SK-N-SH (cell line): ENCODE measurements at regions not wholly inside any gene's neighbourhood (a gene's known extent, or its start where the extent isn't known, plus 50 kb on each side); places are given as distances from the start of the nearest gene placed in this dataset.

Experiments
- CTCF ChIA-PET: fragments of 300-600, 350-600 bp; formaldehyde crosslinking; extraction: SDS; loops from one replicate; lab custom pipeline; 2021; lab: Yijun Ruan, JAX
- POLR2A ChIA-PET: fragments of 350-600 bp; sonication (Branson Sonifier 250); formaldehyde crosslinking; extraction: SDS; loops from one replicate; lab custom pipeline; 2020; ENCODE audit warnings: antibody characterized with exemption, inconsistent platforms; lab: Yijun Ruan, JAX
- DNase-seq: peaks from one replicate; pipeline ENCODE4 v3.0.0; 2012
- H2AFZ ChIP-seq: fragments of 200-600 bp; sonication (generic); 2 replicates; pipeline ENCODE4 v1.8.1; 2016; ENCODE audit warnings: antibody characterized with exemption, mild to moderate bottlenecking, low read depth
- H3F3A ChIP-seq: fragments of 200-600 bp; sonication (generic); replicated peaks from 2 replicates; pipeline ENCODE3; 2016; ENCODE audit warnings: antibody characterized with exemption, mild to moderate bottlenecking; ENCODE audit not compliant: insufficient read depth
- H3K27ac ChIP-seq, 2 experiments: fragments of 200-500 bp in 1 of 2; fragments of 200-600 bp in 1 of 2; sonication (Bioruptor generic) in 1 of 2; sonication (generic), shearing (Covaris generic) in 1 of 2; 2 replicates each; pipeline versions ENCODE4 v1.5.1 to v1.6.1; 2014 to 2016; ENCODE audit warnings: low read depth in 2 of 2, inconsistent platforms in 1 of 2, low read length in 1 of 2, mild to moderate bottlenecking in 1 of 2, mixed read lengths in 1 of 2
- H3K27me3 ChIP-seq: fragments of 200-600 bp; sonication (generic), shearing (Covaris generic); 2 replicates; pipeline ENCODE4 v1.6.1; 2016; ENCODE audit warnings: mixed run types; ENCODE audit not compliant: insufficient read depth
- H3K36me3 ChIP-seq, 2 experiments: fragments of 200-500 bp in 1 of 2; fragments of 200-600 bp in 1 of 2; sonication (Bioruptor generic) in 1 of 2; sonication (generic) in 1 of 2; replicated peaks in 1 of 2; 2 replicates each; pipeline versions ENCODE3 to v1.5.1; 2014 to 2016; ENCODE audit warnings: low read length in 1 of 2, mild to moderate bottlenecking in 1 of 2; ENCODE audit not compliant: insufficient read depth in 2 of 2, control insufficient read depth in 1 of 2
- H3K4me1 ChIP-seq, 2 experiments: fragments of 200-500 bp in 1 of 2; fragments of 200-600 bp in 1 of 2; sonication (Bioruptor generic) in 1 of 2; sonication (generic), shearing (Covaris generic) in 1 of 2; 2 replicates each; pipeline versions ENCODE4 v1.5.1 to v1.6.1; 2014 to 2016; ENCODE audit warnings: low read depth in 1 of 2, low read length in 1 of 2, mixed run types in 1 of 2; ENCODE audit not compliant: insufficient read depth in 2 of 2, control insufficient read depth in 1 of 2
- H3K4me2 ChIP-seq: fragments of 200-600 bp; sonication (generic), shearing (Covaris generic); 2 replicates; pipeline ENCODE4 v1.6.1; 2017; ENCODE audit warnings: mixed run types
- H3K4me3 ChIP-seq, 2 experiments: fragments of 200-500 bp in 1 of 2; fragments of 200-600 bp in 1 of 2; sonication (Bioruptor generic) in 1 of 2; sonication (generic), shearing (Covaris generic) in 1 of 2; 2 replicates each; pipeline versions ENCODE4 v1.5.1 to v1.8.1; 2014 to 2016; ENCODE audit warnings: low read depth in 2 of 2, inconsistent platforms in 1 of 2, low read length in 1 of 2, mild to moderate bottlenecking in 1 of 2, mixed read lengths in 1 of 2, moderate library complexity in 1 of 2
- H3K79me2 ChIP-seq: fragments of 200-600 bp; sonication (generic); 2 replicates; pipeline ENCODE4 v1.8.1; 2017; ENCODE audit warnings: mild to moderate bottlenecking; ENCODE audit not compliant: insufficient read depth
- H3K9ac ChIP-seq: fragments of 200-600 bp; sonication (generic); 2 replicates; pipeline ENCODE4 v1.6.1; 2017; ENCODE audit warnings: mixed run types
- H3K9me2 ChIP-seq: fragments of 200-600 bp; sonication (generic); 2 replicates; pipeline ENCODE4 v1.6.1; 2017; ENCODE audit warnings: mixed run types
- H3K9me3 ChIP-seq: fragments of 200-600 bp; sonication (generic); 2 replicates; pipeline ENCODE4 v1.6.1; 2017; ENCODE audit warnings: mixed run types, mild to moderate bottlenecking, moderate library complexity
- H4K20me1 ChIP-seq: fragments of 200-600 bp; sonication (generic); 2 replicates; pipeline ENCODE4 v1.6.1; 2017; ENCODE audit warnings: mild to moderate bottlenecking, mixed run types; ENCODE audit not compliant: insufficient read depth
- CTCF ChIP-seq: fragments of 200-600 bp; sonication (generic); IDR thresholded peaks from 2 replicates; pipeline ENCODE4 v1.6.1; 2017; ENCODE audit warnings: antibody characterized with exemption, mild to moderate bottlenecking, moderate library complexity
- EP300 ChIP-seq, 2 experiments: IDR thresholded peaks; 2 replicates each; pipeline versions ENCODE4 v1.4.0 to v1.6.1; 2012; ENCODE audit warnings: borderline replicate concordance in 1 of 2, low read depth in 1 of 2, low read length in 1 of 2
- FOXJ3 ChIP-seq: sonication (generic); formaldehyde crosslinking; IDR thresholded peaks from 2 replicates; pipeline ENCODE4 v1.5.1; 2020; ENCODE audit warnings: mild to moderate bottlenecking, missing genetic modification reagents
- GABPA ChIP-seq: IDR thresholded peaks from 2 replicates; pipeline ENCODE4 v1.4.0; 2012; ENCODE audit warnings: low read depth, mild to moderate bottlenecking
- GATA2 ChIP-seq: sonication (generic); formaldehyde crosslinking; IDR thresholded peaks from 2 replicates; pipeline ENCODE4 v1.5.0; 2020; ENCODE audit warnings: mild to moderate bottlenecking, missing genetic modification reagents
- JUND ChIP-seq: IDR thresholded peaks from 2 replicates; pipeline ENCODE4 v1.4.0; 2012
- MAX ChIP-seq: IDR thresholded peaks from 2 replicates; pipeline ENCODE4 v1.4.0; 2012; ENCODE audit warnings: low read depth
- MEF2A ChIP-seq: IDR thresholded peaks from 2 replicates; pipeline ENCODE4 v1.4.0; 2012; ENCODE audit warnings: low read depth, borderline replicate concordance
- NFIC ChIP-seq: IDR thresholded peaks from 2 replicates; pipeline ENCODE4 v1.4.0; 2012; ENCODE audit warnings: borderline replicate concordance
- PBX3 ChIP-seq: IDR thresholded peaks from 2 replicates; pipeline ENCODE4; 2012
- POLR2AphosphoS5 ChIP-seq: IDR thresholded peaks from 2 replicates; pipeline ENCODE4 v1.6.1; 2012; ENCODE audit warnings: low read depth, low read length
- RCOR1 ChIP-seq: fragments of 150-350 bp; IDR thresholded peaks from 2 replicates; pipeline ENCODE4 v1.6.1; 2017; ENCODE audit warnings: antibody characterized with exemption, low read length
- REST ChIP-seq: IDR thresholded peaks from 2 replicates; pipeline ENCODE4 v1.6.1; 2012; ENCODE audit warnings: mild to moderate bottlenecking, low read depth, low read length, moderate library complexity
- RFX5 ChIP-seq: IDR thresholded peaks from 2 replicates; pipeline ENCODE4 v1.6.1; 2012; ENCODE audit warnings: mild to moderate bottlenecking, improper control_type of control experiment, low read length
- SIN3A ChIP-seq: IDR thresholded peaks from 2 replicates; pipeline ENCODE4 v1.6.1; 2012; ENCODE audit warnings: low read depth, mild to moderate bottlenecking, low read length, moderate library complexity, borderline replicate concordance
- TCF12 ChIP-seq: IDR thresholded peaks from 2 replicates; pipeline ENCODE4 v1.4.0; 2012
- USF2 ChIP-seq: fragments of 150-350 bp; IDR thresholded peaks from 2 replicates; pipeline ENCODE4 v1.6.1; 2017; ENCODE audit warnings: antibody characterized with exemption, low read length, low read depth, borderline replicate concordance
- YY1 ChIP-seq: IDR thresholded peaks from 2 replicates; pipeline ENCODE4 v1.4.0; 2012; ENCODE audit warnings: low read depth, mild to moderate bottlenecking
- WGBS: methylation state at CpG from one replicate; pipeline ENCODE4 v1.1.6; 2017; ENCODE audit warnings: low lambda C conversion rate; 5-methylcytosine and 5-hydroxymethylcytosine counted together

GRCh38 chr17:68792042-68792685 lies 163.0 kb downstream of the ABCA8 start:
- POLR2A ChIA-PET, result no interaction called here
- CTCF ChIA-PET, result interaction anchor here (1.0 to 1.3 kb wide), 3 partner anchors 15 to 444 kb away, joined by 3 to 6 read pairs (median 5); no protein-coding TSS in a partner anchor
- Histone ChIP-seq H3K36me3 (no peaks in the 10 kb centered on the region), H3K27ac (no peak overlapping the region), H3K4me3 (no peak overlapping the region), H3K27me3 (no peaks in the 10 kb centered on the region; the same call in 1 of the 2 replicates), H3K79me2 (no peaks in the 10 kb centered on the region), H3K4me2 (no peak overlapping the region), H3F3A (no peaks in the 10 kb centered on the region), H3K4me1 (peaks cover 0 to 30% of the 10 kb centered on the region in 2 experiments; a peak in 2 of 4 replicates), H3K9me3 (no peaks in the 10 kb centered on the region), H4K20me1 (no peaks in the 10 kb centered on the region), H3K9me2 (no peaks in the 10 kb centered on the region), H2AFZ (0 out of 2 replicates have a peak overlapping the region, but pooled peaks have one; percentile 1), H3K9ac (no peak overlapping the region)
- no peak for DNase-seq
- no peak for TF ChIP-seq TCF12
- TF ChIP-seq USF2, result no peak
- TF ChIP-seq SIN3A, result no peak
- 55% methylated on average over 3 of the region's 3 CpGs for WGBS

- ChIA-PET CTCF (interaction anchor here (1.1 kb wide), 1 partner anchor 14 kb away, joined by 6 read pairs; no protein-coding TSS in a partner anchor), POLR2A (no interaction called here)
- Histone ChIP-seq H3K9ac (no peak overlapping the region), H3K79me2 (no peaks in the 10 kb centered on the region), H3K4me3 (no peak overlapping the region), H3K4me1 (peaks cover 0 to 30% of the 10 kb centered on the region in 2 experiments; a peak in 2 of 4 replicates), H3K27me3 (no peaks in the 10 kb centered on the region; the same call in 1 of the 2 replicates), H3K9me2 (no peaks in the 10 kb centered on the region), H3K4me2 (no peak overlapping the region), H4K20me1 (no peaks in the 10 kb centered on the region), H3K9me3 (no peaks in the 10 kb centered on the region), H3K27ac (no peak overlapping the region), H3F3A (no peaks in the 10 kb centered on the region), H2AFZ (no peak overlapping the region), H3K36me3 (no peaks in the 10 kb centered on the region)
- DNase-seq, result no peak
- 34% methylated on average over 6 of the region's 6 CpGs for WGBS
- TF ChIP-seq EP300 (IDR thresholded peaks at IDR 0.05; ENCODE audit: borderline replicate concordance in 1 of 2, low read depth in 1 of 2, low read length in 1 of 2), result no peak
- no peak for TF ChIP-seq NFIC
- no peak for TF ChIP-seq RFX5
- no peak for TF ChIP-seq POLR2AphosphoS5
- no peak for TF ChIP-seq FOXJ3 (CRISPR knock-in tag)
- TF ChIP-seq REST, result no peak
- no peak for TF ChIP-seq PBX3
- no peak for TF ChIP-seq GABPA
- TF ChIP-seq CTCF, result no peak
- TF ChIP-seq SIN3A, result no peak
- no peak for TF ChIP-seq YY1
- no peak for TF ChIP-seq JUND
- no peak for TF ChIP-seq RCOR1
- TF ChIP-seq MAX, result no peak
- TF ChIP-seq MEF2A, result no peak
- TF ChIP-seq GATA2, result no peak
Measured at GRCh38 chr17:68790931-68791330, 164.3 kb downstream of the ABCA8 start.
